HG03520 (cell line): ENCODE measurements at regions not wholly inside any gene's neighbourhood (a gene's known extent, or its start where the extent isn't known, plus 50 kb on each side); places are given as distances from the start of the nearest gene placed in this dataset.

Experiments
- ATAC-seq: cut with Tn5 transposase; IDR thresholded peaks from one replicate; pipeline ENCODE4 v1.9.1; 2021; ENCODE audit warnings: mild to moderate bottlenecking, moderate library complexity; ENCODE audit not compliant: unreplicated experiment

DNA sequence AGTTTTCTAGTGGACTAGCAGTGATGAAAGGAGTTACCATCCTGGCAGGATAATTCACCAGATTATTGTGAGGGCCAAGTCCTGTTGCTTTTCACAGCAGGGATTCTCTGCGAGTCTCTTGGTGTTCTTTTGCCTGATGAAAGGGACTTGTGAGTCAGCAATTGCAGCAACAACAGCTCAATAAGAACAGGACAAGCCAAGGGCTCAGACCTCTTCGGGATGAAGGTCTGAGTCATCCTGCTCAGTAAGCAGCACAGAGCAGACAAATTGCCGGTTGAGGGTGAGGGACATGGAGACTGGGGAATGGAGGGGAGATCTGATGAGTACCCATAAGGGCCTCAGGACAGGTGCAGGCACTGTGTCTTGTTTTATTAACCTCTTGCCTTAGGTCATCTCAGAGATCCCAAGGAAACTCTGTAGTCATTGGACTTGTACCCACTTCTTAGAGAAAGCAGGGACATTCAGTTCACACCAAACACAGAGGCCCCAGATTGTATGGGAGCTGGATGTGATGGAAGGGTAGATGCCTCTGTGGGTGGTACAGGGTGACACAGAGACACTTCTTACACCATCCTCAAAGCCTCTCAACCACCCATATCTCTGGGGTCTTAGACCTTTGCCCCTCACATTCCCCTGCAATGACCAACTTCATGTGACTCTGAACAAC, 173.8 kb upstream of the TLE3 start:
- ATAC-seq: no peak

DNA sequence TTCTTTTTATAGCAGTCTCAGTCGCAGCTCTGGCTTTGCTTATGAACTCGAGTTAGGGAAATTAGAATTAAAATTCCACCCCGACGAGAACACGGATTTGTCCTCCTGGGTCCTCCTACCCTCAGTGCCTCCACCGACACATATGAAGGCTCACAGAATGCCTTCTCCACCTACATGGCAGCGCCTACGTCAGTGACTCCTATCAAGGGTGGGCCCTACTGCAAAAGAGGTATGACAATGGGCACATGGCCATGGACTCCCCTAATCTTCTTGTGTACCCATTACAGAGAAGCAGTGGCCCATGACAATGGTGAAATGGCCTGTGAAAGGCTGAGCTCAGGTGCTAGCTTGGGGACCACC, 173.0 kb upstream of the TLE3 start:
- ATAC-seq: no peak

DNA sequence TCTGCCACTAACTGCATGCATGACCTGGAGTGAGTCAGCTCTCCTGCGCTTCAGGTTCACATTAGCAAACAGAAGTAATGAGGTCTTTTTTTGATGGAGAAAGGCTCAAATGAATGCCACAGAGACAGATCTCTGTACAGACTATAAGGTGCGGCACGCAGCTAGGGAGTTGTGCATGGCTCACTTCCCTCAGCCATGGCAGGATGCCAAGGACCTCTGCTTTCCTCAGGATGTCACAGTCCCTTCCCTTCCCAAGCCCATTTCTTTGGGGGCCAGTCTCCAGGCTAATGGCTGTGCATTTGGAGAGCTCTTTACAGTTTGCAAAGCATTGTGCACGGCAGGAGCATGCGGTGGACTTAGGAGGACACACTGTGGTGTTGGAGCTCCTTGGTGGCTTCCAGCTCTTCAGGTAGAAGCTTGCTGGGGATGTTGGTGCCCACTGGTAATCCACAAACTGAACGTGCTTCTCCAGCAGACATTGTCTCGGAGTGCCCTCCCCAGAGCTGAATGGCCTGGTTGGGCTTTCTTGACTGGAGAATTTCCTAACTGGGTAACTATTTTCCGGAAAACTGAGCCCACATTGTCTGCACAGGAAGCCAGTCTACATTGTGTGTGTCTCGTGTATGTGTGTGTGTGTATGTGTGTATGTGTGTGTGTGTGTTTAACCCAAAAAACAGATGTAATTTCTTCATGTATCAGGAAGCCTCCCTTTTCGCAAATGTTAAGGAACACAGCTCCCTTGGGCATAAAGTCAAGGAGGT, 172.5 kb upstream of the TLE3 start:
- ATAC-seq: no peak

DNA sequence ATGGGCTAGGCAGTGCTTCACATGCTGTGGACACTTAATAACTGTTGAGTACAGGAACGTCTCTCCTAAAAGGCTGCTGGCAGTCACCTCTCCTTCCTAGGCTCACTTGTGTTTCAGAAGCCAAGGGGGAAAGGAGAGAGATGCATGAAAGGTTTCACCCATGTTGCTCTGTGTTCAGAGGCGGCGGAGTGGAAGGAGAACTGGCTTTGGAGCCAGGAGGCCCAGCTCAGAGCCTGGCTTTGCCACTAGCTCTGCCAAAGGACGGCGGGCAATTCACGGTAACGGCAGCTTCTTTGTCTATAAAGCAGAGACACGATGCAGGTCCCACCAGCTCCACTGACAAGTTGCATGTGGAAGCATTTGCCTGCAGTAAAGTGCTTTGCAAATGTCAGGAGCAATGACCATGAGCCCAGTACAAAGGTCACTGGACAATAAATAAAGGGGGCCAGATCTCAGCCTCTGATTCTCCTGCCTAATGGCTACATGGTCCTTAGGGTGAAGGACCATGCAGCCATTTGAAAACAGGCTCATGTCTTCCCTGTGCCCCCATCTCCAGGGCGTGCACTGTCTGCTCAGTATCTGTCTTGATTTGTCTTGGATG, 171.7 kb upstream of the TLE3 start:
- ATAC-seq: no peak

DNA sequence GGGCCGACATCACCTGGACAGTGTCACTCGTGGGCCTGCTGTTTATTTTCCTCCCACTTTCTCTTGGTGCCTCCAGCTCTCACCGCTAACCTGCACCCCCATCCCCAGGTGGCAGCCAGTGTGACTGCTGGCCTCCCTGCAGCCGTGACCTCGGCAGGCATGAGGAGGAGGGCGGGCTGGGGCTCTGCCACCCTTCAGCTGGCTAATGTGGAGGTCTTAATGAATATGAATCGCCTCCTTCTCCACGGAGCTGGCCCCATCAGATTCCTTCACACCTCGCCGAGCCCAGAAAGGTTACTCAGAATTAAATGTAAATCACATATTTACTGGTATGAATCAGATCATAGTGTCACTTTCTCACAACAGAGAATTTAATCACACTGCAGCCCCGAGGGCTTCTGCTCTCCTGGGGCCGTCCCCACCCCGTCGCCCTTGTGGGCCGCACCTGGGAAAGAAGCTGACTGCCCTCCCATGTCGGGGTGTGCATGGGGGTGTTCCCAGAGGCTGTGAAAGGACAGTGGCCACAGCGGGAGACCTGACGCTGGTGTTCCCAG, 171.1 kb upstream of the TLE3 start:
- no peak for ATAC-seq

DNA sequence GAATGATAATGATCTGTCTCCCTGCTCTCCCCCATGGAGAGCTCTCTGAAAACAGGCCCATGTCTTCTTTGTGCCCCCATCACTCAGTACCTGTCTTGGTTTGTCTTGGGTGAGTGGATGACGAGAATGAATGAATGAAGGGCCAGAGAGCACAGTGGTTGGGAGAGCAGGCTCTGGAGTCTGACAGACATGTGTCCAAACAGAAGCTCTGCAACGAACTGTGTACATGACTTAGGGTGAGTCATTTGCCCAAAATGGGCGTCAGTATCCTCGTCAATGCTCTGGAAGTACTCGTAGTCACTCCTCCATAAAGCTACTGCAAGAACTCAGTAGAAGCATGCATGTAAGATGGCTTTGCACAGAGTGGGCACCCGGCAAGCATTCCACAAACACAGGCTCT, 170.2 kb upstream of the TLE3 start:
- ATAC-seq: no peak

DNA sequence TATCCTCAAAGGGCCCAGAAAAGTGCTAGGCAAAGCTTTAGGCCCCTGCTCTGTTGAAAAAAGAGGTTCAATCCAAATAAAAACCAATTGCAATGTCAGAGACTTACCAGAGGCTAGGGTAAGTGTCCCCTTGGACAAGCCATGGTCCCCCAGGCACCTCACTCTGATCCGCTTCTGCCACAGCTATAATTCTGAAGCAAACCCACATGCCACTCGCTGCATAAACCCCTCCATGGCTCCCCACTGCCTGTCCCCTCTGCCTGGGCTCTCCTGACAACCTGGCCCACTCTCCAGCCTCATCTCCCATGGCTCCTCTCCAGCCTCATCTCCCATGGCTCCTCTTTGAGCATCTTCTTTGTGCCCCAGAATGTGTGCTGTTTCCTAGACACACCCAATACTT, 169.6 kb upstream of the TLE3 start:
- ATAC-seq: no peak

DNA sequence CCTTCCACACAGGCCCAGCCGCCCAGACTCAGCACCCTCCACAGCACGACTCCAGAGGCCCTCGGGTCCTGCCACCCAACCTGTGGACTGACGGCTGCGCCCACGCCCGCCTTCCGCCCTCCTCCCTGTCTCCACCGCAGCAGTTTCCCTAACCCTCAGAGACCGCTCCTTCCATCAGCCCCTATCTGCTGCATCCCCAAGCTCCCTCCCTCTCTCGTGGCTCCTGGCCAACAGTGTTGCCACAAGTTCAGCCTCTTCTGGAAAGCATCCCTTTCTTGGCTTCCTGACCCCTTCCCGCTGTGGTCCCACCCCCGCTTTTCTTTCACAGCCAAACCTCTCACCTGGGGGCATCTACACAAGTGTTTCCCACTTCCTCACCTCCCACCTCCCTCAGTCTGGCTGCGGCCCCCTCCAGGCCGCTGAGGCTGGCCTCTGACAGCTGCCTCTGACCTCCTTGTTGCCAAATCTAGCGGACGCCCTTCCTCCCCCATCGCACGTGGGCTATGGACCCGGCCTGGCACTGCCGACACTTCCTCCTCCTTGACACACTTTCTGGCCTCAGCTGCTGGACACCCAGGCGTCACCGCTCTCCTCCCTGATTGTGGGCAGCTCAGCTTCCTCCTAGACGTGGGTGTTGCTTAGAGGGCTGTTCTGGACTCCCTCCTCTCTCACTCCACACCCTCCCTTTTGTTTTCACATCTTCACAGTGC, 168.8 kb upstream of the TLE3 start:
- ATAC-seq: no peak

DNA sequence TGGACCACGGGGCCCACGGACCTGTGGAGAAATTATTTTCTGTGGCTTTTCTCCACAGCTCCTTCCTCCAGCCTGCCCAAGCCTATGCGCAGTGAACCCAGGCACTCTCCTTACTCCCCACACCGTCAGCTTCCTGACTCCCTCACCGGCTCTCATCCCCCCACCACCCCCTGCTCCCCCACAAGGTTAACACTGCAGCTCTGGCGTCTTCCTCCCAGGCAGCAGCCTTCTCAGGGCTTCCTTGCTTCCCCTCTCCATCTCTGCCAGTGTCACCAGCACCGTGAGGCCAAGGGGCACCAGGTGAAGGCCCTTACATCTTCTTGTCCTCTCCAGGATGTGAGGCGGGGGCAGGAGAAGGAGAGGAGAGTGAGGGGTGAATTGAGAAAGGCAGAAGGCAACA, 168.3 kb upstream of the TLE3 start:
- ATAC-seq: no peak

DNA sequence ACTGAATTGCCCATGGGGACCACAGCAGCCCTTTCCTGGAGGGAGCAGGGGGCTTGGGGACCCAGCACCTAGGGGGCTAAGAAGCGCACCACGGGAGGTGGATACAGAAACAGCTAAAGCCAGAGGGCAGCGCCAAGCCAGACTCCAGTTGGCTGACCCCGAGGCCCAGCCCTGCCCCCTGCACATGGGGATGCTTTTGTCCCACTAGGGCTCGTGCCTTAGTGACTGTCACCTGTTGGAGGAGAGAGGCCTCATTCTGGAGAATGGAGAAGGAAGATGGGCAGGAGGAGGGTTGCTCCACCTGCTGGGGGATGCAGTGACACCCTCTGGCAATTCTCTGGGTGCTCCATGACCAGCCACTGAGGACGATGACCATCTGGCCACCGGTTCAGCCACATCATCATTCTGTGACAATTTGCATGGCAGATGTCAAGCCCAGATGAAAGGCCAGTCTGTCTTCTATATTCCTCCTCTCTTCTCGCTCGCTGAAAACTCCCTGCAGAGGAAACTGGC, 167.8 kb upstream of the TLE3 start:
- ATAC-seq: no peak

DNA sequence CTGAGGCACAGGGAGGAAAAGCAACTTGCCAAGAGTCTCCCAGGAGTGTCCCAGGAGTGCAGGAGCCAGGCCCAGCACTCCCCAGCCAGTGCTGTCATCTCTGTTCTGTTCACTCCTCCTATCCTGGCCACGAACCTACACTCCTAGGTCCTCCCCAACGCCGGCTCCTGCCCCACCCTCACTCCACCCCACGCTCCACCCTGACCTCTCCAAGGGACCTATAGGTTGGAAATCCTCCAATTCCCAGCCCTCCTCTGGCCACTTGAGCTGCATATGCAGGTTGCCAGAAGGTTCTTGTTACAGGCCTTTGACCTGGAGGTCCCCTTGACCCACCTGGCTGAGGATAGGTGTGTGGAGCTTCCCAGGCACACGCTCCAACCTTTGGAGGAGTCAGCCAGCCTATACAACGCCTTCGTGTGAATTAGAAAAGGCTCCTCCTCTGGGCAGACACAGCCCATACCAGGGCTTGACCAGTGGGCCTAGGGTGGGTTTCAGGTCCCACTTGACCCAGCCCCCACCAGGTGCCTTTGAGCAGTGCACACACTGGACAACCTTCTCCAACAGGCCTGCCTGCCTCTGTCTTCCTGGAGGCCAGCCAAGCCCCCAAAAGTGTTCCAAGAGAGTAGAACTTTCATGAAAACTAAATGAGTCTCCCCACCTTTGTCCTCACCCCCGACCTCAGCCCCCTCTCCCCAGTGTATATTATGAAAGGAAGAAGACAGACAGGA, 167.2 kb upstream of the TLE3 start:
- ATAC-seq: no peak

DNA sequence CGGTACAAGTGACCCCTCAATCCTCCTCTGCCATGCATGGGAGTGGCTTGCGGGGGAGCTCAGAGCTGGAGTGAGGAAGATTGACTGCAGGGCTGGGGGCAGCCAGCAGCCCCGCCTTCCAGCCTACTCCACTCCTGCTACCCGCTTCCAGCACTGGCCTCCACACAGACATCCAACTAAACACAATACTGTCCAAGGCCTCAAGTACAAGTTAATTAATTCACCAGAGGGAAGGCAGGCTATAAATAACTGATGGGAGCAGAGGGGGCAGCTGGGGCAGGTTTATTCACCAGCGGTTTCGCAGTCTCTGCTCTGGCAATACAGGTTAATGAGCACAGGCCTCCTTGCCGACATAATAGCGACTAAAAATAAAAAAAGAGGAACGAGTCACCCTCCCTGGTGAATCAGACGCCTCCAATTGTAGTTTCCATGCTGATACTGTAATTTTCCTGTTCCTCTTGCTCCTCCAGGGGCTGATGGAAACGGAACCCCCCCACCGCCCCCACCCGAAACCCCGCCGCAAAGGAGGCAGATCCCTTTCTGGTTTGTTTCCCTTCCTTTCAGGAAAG, 166.4 kb upstream of the TLE3 start:
- no peak for ATAC-seq

DNA sequence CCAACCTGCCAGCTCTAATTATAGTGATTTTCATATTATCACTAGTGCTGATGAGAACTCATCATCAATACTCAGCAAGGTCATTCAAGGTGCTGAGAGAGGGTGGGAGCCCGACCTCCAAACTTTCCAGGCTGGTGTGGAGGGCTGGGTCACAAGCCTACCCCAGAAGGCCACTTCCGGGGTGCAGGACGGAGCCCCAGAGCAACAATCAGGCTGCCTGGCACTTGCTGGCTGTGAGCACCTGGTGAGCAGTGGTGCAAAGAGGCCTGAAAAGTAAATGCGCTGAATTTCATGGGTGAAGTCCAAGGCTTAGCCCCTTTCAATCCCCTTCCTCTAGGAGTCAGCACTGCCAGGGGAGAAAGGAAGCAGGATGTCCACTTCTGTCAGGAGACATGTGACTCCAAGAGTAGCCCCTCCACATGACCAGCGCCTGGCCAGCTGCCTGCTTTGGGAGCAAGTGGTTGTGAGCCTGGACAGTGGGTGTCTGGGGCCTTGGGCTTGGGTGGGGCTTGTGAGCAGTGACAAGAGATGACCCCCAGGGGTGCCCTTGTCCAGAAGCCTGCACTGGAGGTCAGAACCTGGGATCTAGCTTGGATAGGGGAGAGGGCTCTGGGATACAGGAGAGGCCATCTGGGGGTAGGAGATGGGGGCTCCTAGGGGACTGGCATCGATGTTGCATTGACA, 165.0 kb upstream of the TLE3 start:
- no peak for ATAC-seq

DNA sequence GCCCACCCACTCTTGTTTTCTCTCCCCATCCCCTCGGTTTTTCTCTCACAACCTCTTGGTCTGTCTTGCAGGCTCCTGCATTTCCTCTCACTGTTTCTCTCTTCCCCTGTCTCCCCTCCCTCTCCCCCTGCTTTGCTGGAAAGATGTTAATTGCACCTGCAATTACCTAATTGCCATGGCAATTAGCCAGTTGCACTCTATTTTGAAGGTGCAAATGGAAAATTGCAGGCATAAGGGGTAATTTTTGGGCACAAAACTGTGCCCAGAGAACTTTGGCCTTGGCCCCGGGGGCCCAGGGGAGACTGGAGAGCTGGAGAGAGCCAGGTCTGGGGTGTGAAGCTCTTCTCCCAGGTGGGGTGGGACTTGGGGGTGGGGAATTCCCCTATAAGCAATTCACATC, 164.5 kb upstream of the TLE3 start:
- no peak for ATAC-seq

DNA sequence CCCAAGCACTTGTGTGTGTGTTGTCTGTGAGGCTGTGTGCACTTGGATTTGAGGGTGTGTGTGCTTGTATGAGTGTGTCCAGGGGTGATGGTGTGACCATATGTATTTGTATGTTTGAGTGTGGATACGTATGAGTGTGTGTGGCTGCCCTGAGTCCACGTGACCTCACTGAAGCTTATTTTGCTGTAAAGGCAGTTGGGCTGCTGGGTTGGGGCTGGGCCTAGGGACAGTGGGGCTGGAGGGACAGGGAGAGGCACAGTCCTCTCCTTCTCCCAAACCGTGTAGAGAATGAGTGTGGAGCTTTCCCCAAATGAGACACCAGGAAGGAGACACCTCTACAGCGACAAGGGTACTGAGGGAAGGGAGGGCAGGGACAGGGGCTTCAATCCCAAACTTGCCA, 163.4 kb upstream of the TLE3 start:
- no peak for ATAC-seq

DNA sequence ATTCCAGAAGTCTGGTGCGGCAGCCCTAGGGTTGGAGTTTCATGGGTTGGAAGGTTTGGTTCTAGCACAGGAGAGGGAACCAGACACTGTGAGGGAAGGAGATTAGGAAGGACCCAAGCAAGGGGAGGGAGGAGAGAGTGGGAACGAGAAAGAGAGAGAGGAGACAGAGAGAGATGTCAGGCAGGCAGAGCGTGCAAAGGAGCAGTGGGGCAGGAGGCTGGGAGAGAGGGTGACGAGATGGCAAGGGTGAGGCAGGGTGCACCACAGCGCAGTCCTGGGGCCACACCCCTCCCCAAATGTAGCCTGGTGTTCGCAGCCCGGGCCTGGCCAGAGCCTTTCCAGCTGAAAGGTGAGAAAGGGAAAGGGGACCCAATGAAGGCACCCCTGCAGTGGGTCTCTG, 162.9 kb upstream of the TLE3 start:
- no peak for ATAC-seq

DNA sequence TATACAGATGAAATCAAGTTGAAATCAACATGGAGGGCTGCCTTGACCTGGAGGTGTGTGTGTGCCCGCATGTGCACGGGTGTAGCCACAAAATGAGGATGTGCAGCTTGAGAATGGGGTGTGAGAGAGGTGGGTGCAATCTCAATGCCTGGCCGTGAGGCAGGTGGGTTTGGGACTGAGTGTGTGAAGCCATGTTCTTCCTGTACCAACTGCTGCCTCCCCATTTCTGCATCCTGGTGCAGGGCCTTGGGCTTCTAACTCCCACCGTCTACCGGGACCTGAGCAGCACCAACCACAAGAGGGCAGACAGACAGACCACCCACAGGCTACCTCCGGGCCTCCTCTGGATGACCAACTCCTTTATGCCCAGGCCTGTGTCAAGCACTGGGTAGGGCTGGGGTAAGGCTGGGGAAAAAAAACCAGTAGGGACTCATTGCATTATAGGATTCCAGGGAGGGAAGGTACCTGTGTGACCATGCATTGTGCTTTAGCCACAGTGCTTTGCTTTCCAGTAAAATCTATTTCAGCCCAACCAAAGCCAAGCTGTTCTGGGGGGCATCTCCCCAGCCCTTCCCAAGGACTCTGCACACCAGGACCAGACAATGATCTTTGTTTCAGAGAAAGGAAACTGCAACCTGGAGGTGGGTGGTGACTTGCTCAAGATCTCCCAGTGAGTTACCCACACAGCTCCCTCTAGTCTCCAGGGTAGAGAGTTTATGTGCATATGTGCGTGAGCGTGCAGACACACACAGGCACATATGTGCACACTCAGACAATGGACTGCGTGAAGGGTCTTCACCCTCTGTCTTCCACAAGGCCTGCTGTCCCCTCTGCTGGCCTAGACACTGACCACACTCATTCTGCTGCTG, 162.2 kb upstream of the TLE3 start:
- ATAC-seq: no peak

DNA sequence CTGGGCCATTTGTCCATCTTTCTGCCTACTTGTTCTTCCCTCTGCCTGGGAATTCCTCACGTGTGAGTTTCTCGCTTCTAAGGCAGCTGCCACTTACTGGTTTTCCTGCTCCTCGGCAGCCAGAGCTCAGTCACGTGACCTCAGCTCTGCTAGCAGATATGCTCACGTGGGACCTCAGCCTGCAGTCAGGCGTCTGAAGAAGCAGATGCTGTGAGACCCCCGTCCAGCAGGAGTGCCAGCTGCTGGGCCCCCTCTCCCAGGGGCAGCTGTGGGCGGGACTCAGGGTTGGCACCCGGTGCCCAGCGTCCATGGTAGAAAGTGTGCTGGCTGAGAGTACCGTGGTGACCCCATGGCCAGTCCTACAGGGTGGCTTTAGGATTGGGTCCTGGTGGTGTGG, 161.3 kb upstream of the TLE3 start:
- ATAC-seq: no peak
